ENCODE measurements at regions not wholly inside any gene's neighbourhood (a gene's known extent, or its start where the extent isn't known, plus 50 kb on each side); places are given as distances from the start of the nearest gene placed in this dataset.

GRCh38 chr1:60461925-60462595 is 388.5 kb upstream of the C1orf87 start:
- H3K27ac ChIP-seq (ENCODE audit: low read length): no peak overlapping the region
- H3K4me1 Mint-ChIP-seq: no peaks in the 10 kb centered on the region
- no peaks in the 10 kb centered on the region for H3K27me3 Mint-ChIP-seq (ENCODE audit: low read depth in 2 of 2)
- no peaks in the 10 kb centered on the region for H3K9me3 ChIP-seq (ENCODE audit: control insufficient read depth, insufficient read depth, low read length)
- whole genome bisulfite sequencing (ENCODE audit: insufficient coverage): 78% methylated on average over 3 of the region's 5 CpGs
- H3K4me3 Mint-ChIP-seq: no peak overlapping the region
- peaks cover 9 to 10% of the 10 kb centered on the region in 2 donors for H3K9me3 Mint-ChIP-seq
- H3K36me3 ChIP-seq (ENCODE audit: control insufficient read depth, insufficient read depth, low read length): no peaks in the 10 kb centered on the region
- H3K36me3 Mint-ChIP-seq: no peaks in the 10 kb centered on the region
- ATAC-seq: no peak
- no peak overlapping the region for H3K27ac Mint-ChIP-seq
- no peak for DNase-seq
- H3K4me1 ChIP-seq (ENCODE audit: control insufficient read depth, insufficient read depth, low read length): no peaks in the 10 kb centered on the region
- intact Hi-C loops (cut with micrococcal nuclease): no loop called here
- H3K4me3 ChIP-seq (ENCODE audit: low read length): no peak overlapping the region
- no peaks in the 10 kb centered on the region for H3K27me3 ChIP-seq (ENCODE audit: control insufficient read depth, insufficient read depth, low read length)
- TF ChIP-seq, protein P1, sequence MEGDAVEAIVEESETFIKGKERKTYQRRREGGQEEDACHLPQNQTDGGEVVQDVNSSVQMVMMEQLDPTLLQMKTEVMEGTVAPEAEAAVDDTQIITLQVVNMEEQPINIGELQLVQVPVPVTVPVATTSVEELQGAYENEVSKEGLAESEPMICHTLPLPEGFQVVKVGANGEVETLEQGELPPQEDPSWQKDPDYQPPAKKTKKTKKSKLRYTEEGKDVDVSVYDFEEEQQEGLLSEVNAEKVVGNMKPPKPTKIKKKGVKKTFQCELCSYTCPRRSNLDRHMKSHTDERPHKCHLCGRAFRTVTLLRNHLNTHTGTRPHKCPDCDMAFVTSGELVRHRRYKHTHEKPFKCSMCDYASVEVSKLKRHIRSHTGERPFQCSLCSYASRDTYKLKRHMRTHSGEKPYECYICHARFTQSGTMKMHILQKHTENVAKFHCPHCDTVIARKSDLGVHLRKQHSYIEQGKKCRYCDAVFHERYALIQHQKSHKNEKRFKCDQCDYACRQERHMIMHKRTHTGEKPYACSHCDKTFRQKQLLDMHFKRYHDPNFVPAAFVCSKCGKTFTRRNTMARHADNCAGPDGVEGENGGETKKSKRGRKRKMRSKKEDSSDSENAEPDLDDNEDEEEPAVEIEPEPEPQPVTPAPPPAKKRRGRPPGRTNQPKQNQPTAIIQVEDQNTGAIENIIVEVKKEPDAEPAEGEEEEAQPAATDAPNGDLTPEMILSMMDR (IDR thresholded peaks at IDR 0.05): no peak

GRCh38 chr1:60458111-60458510 is 384.5 kb upstream of the C1orf87 start:
- Mint-ChIP-seq H3K4me3 (no peak overlapping the region), H3K4me1 (no peaks in the 10 kb centered on the region), H3K36me3 (no peaks in the 10 kb centered on the region), H3K27me3 (ENCODE audit: low read depth in 2 of 2) (no peaks in the 10 kb centered on the region), H3K9me3 (peaks cover 7 to 13% of the 10 kb centered on the region in 2 donors), H3K27ac (no peak overlapping the region)
- DNase-seq (no peak), ATAC-seq (no peak)
- Histone ChIP-seq H3K36me3 (ENCODE audit: control insufficient read depth, insufficient read depth, low read length) (no peaks in the 10 kb centered on the region), H3K27me3 (ENCODE audit: control insufficient read depth, insufficient read depth, low read length) (no peaks in the 10 kb centered on the region), H3K4me3 (ENCODE audit: low read length) (no peak overlapping the region), H3K4me1 (ENCODE audit: control insufficient read depth, insufficient read depth, low read length) (no peaks in the 10 kb centered on the region), H3K27ac (ENCODE audit: low read length) (no peak overlapping the region), H3K9me3 (ENCODE audit: control insufficient read depth, insufficient read depth, low read length) (peaks cover 17% of the 10 kb centered on the region)
- TF ChIP-seq, protein P1 (IDR thresholded peaks at IDR 0.05): no peak
- intact Hi-C loops (cut with micrococcal nuclease): no loop called here
- 60% methylated on average over 1 of the region's 1 CpG for WGBS (ENCODE audit: insufficient coverage)

DNA sequence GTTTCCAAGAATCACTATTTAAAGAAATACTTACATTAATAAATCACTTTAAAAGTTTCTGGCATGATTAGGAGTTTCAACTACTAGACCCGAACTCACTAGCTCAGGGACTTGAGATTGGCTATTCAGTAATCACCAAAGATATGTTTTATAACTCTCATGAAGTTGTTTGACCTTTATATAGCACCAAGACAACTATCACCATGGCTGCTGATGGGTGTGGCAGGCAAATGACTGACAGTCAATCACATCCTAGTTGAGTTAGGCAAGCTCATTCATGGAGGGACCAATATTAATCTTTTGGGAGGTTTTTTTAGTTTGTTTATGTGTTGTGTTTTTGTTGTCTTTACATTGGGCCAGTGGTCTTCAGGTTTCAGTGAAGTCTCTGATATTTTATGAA is 376.3 kb upstream of the C1orf87 start:
- H3K4me1 Mint-ChIP-seq: no peaks in the 10 kb centered on the region
- ATAC-seq: no peak
- peaks cover 7% of the 10 kb centered on the region for H3K9me3 ChIP-seq (ENCODE audit: control insufficient read depth, insufficient read depth, low read length)
- no peaks in the 10 kb centered on the region for H3K4me1 ChIP-seq (ENCODE audit: control insufficient read depth, insufficient read depth, low read length)
- WGBS (ENCODE audit: insufficient coverage): 57% methylated on average over 1 of the region's 1 CpG
- H3K4me3 ChIP-seq (ENCODE audit: low read length): no peak overlapping the region
- H3K27ac Mint-ChIP-seq: no peak overlapping the region
- H3K36me3 Mint-ChIP-seq: no peaks in the 10 kb centered on the region
- H3K27me3 Mint-ChIP-seq (ENCODE audit: low read depth in 2 of 2): no peaks in the 10 kb centered on the region
- TF ChIP-seq, protein P1 (IDR thresholded peaks at IDR 0.05): no peak
- peaks cover 6 to 8% of the 10 kb centered on the region in 2 donors for H3K9me3 Mint-ChIP-seq
- intact Hi-C loops (cut with micrococcal nuclease): no loop called here
- H3K27me3 ChIP-seq (ENCODE audit: control insufficient read depth, insufficient read depth, low read length): no peaks in the 10 kb centered on the region
- no peak overlapping the region for H3K4me3 Mint-ChIP-seq
- no peak for DNase-seq
- no peak overlapping the region for H3K27ac ChIP-seq (ENCODE audit: low read length)
- H3K36me3 ChIP-seq (ENCODE audit: control insufficient read depth, insufficient read depth, low read length): no peaks in the 10 kb centered on the region

GRCh38 chr1:60448850-60449249 is 375.3 kb upstream of the C1orf87 start:
- Mint-ChIP-seq H3K4me1 (no peaks in the 10 kb centered on the region), H3K9me3 (peaks cover 6 to 8% of the 10 kb centered on the region in 2 donors), H3K27ac (no peak overlapping the region), H3K36me3 (no peaks in the 10 kb centered on the region), H3K4me3 (no peak overlapping the region), H3K27me3 (ENCODE audit: low read depth in 2 of 2) (no peaks in the 10 kb centered on the region)
- H3K9me3 ChIP-seq (ENCODE audit: control insufficient read depth, insufficient read depth, low read length): no peaks in the 10 kb centered on the region
- no peaks in the 10 kb centered on the region for H3K4me1 ChIP-seq (ENCODE audit: control insufficient read depth, insufficient read depth, low read length)
- no peak overlapping the region for H3K27ac ChIP-seq (ENCODE audit: low read length)
- H3K36me3 ChIP-seq (ENCODE audit: control insufficient read depth, insufficient read depth, low read length): no peaks in the 10 kb centered on the region
- H3K4me3 ChIP-seq (ENCODE audit: low read length): no peak overlapping the region
- DNase-seq (no peak), ATAC-seq (no peak)
- WGBS (ENCODE audit: insufficient coverage): 86% methylated on average over 1 of the region's 1 CpG
- intact Hi-C loops (cut with micrococcal nuclease): no loop called here
- TF ChIP-seq, protein P1 (IDR thresholded peaks at IDR 0.05): no peak
- H3K27me3 ChIP-seq (ENCODE audit: control insufficient read depth, insufficient read depth, low read length): no peaks in the 10 kb centered on the region
